ENCODE measurements at regions not wholly inside any gene's neighbourhood (a gene's known extent, or its start where the extent isn't known, plus 50 kb on each side); places are given as distances from the start of the nearest gene placed in this dataset.

GRCh38 chr10:130567436-130567835 is 431.2 kb downstream of the GLRX3 start:
- ATAC-seq (ENCODE audit: low FRiP score), result no peak
- TF ChIP-seq CTCF (IDR thresholded peaks at IDR 0.05), result no peak
- no peak for DNase-seq (ENCODE audit: low spot score)

GRCh38 chr10:130568246-130568645 is 432.1 kb downstream of the GLRX3 start:
- ATAC-seq (ENCODE audit: low FRiP score) (no peak), DNase-seq (ENCODE audit: low spot score) (no peak)
- no peak for TF ChIP-seq CTCF (IDR thresholded peaks at IDR 0.05)

- no peak for DNase-seq (ENCODE audit: low spot score)
- no peak for TF ChIP-seq CTCF (IDR thresholded peaks at IDR 0.05)
- ATAC-seq (ENCODE audit: low FRiP score), result no peak
Observed at GRCh38 chr10:130570074-130570473, 433.9 kb downstream of the GLRX3 start.

GRCh38 chr10:130571674-130572073 is 435.5 kb downstream of the GLRX3 start:
- no peak for DNase-seq (ENCODE audit: low spot score)
- no peak for ATAC-seq (ENCODE audit: low FRiP score)
- TF ChIP-seq CTCF (IDR thresholded peaks at IDR 0.05), result no peak

- DNase-seq (ENCODE audit: low spot score) (no peak), ATAC-seq (ENCODE audit: low FRiP score) (no peak)
- no peak for TF ChIP-seq CTCF (IDR thresholded peaks at IDR 0.05)
Observed at GRCh38 chr10:130573446-130573845, 437.3 kb downstream of the GLRX3 start.

- ATAC-seq (ENCODE audit: low FRiP score) (no peak), DNase-seq (ENCODE audit: low spot score) (no peak)
- TF ChIP-seq CTCF (IDR thresholded peaks at IDR 0.05), result no peak
Observed at GRCh38 chr10:130575756-130576285, 439.6 kb downstream of the GLRX3 start.

GRCh38 chr10:130576427-130576826 is 440.2 kb downstream of the GLRX3 start:
- DNase-seq (ENCODE audit: low spot score), result no peak
- TF ChIP-seq CTCF (IDR thresholded peaks at IDR 0.05), result no peak
- ATAC-seq (ENCODE audit: low FRiP score), result no peak
